Fibroblast of skin of scalp (primary cell): ENCODE measurements at regions not wholly inside any gene's neighbourhood (a gene's known extent, or its start where the extent isn't known, plus 50 kb on each side); places are given as distances from the start of the nearest gene placed in this dataset.
"Not testable (repeated sequence)": the region's sequence is repeated elsewhere in the genome, so short reads cannot be mapped to it uniquely, and the experiment has no call there.

Source experiments
- DNase-seq: peaks from one replicate; pipeline ENCODE4 v3.0.0-alpha.2; 2013

GRCh38 chr13:96934889-96935489 is 59.3 kb downstream of the OXGR1 start:
- DNase-seq, result no peak

- no peak for DNase-seq
These were observed 68.2 kb downstream of the OXGR1 start for GRCh38 chr13:96925916-96926628.

DNA sequence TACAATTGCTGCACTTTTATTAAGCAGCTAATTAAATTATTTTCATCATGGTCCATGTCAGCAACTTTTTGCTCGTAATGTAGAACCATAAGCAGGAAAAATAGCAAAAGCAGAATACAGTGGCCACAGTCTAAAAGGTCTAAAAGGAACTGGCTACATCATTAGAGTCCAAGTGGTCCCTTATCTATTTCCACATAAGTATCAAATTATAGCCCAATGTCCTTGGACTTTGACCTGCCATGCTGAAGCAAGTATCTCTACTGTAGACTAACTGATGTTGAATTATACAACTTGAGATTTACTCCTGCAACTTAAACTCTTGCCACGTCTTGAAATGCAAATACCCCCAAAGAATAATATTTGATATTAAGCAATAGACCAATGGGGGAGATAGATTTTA is 68.8 kb downstream of the OXGR1 start:
- no peak for DNase-seq

DNA sequence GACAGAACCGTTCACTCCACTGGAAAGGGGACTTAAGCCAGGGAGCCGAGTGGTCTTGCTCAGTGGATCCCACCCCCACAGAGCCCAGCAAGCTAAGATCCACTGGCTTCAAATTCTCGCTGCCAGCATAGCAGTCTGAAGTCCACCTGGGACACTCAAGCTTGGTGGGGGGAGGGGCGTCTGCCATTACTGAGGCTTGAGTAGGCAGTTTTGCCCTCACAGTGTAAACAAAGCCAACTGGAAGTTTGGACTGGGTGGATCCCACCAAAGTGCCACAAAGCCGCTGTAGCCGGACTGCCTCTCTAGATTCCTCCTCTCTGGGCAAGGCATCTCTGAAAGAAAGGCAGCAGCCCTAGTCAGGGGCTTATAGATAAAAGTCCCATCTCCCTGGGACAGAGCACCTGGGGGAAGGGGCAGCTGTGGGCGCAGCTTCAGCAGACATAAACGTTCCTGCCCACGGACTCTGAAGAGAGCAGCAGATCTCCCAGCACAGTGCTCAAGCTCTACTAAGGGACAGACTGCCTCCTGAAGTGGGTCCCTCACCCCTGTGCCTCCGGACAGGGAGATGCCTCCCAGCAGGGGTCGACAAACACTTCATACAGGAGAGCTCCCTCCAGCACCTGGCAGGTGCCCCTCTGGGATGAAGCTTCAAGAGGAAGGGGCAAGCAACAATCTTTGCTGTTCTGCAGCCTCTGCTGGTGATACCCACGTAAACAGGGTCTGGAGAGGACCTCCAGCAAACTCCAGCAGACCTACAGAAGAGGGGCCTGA is 75.2 kb downstream of the OXGR1 start:
- DNase-seq, result not testable (repeated sequence)

DNA sequence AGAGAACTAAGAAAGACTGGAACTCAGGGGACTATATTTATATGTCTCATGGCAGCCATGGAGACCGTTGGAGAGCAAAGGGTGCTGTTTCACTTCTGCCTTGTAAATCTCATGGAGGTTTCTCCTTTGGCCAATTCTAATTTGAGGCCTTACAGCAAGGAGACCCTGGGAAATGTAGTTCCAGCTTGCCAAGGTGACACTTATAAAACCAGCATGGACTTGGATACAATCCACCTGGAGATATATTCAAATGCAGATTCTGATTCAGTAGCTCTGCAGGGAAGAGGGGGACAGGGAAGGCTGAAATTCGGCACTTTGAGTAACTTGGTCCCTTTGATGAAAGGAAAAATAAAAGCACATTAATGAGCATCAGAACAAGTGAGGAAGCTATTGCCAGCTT is 90.0 kb downstream of the OXGR1 start:
- DNase-seq, result no peak

DNA sequence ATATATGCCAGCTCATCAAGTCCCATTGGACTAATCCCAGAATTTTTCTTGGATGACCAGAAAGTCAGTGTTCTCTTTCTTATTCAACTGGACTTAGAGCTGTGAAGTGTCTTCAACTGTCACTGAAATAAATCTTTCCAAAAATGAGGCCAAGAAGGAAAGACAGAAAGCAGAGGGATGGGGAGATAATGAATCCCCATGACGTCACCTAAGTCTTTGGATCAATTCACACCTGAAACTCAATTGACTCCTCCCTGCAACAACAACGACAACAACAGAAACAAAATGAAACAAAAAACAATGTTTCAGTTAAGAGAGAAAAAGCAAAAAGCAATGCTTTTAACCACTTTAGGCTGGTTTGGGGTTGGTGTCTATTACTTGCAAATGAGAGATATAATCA is 91.2 kb downstream of the OXGR1 start:
- DNase-seq, result no peak

DNA sequence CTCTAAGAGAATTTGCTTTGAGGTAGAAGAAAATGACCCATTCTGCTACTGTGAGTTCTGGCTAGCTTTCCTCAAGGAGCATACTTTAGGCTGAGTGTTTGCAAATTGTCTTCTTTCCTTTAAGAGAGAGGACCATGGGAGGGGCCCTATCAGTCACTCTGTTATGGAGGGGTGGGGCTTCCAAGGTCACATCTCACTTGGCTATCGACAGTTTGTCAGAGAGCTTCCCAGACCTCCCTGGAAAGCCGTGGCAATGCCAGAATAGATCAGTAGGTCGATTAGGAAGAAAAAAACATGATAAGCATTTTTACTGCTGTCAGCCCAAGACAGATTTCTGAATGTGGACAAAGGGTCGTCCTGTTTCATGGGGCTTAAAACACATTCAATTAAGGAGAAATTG is 93.3 kb downstream of the OXGR1 start:
- no peak for DNase-seq

- no peak for DNase-seq
These were observed 94.3 kb downstream of the OXGR1 start for GRCh38 chr13:96899946-96900345.

DNA sequence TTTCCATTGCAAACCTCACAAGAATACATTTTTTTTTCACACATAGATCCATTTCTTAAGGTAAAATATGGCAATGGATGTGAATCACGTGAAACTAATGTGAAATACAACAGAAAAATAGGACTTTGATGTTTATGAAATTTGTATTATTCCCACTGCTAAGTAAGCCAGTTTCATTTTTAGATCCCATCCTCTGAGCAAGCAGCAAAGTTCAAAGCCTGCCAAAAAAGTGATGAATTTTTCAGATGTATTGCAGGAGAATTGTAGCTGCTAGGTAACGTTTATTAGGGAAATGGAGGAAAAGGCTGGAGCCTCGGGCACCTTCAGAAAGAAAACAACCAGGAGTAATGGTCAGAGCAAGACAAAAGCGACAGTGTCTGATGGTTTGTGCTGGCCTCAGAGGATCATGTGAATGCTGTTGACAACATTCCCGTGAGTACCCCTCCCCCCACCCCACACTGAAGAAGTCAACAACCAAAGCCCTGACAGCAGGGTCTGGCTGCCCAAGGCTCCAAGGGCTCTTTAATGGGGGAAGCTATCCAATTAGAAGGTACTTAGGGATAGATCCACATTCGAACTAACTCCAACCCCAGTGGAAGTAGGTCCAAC is 95.5 kb downstream of the OXGR1 start:
- no peak for DNase-seq

DNA sequence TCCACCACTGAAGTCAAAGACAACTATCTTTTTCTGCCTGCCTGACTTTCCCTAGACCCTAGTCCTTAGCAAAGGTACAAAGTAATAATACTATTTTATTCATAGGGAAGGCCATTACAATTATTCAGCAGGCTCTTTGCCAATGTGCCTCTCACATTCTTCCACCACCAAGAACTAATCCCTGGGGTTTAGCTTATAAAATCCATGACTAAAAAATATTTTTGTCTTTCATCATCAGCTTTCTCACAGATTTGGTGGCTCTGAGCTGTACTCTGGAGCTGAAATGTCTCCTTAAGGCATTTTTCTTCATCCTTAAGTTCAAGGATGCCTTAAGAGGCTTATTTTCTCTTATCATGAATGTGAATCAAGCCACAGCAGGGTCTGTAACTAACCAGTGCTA is 96.1 kb downstream of the OXGR1 start:
- DNase-seq, result peak; percentile 89
